ENCODE measurements at regions not wholly inside any gene's neighbourhood (a gene's known extent, or its start where the extent isn't known, plus 50 kb on each side); places are given as distances from the start of the nearest gene placed in this dataset.

DNA sequence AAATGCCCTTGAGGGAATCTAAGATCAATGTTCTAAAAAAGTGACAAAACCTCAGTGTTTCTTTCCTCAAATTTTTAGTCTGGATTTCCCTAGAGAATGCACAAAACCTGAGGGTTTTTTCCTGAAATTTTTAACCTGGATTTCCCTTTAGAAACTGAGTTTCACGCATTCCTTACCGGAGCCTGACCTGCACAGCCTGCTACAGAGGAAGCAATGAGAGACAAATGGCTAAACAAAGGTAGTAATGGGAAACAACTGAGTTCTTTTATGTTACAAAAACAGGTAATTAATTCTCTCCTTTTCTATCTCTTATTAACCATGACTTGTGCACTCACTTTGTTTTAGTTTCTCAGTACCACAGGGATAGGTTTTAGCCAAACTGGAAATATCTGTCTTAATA lies 281.7 kb upstream of the NT5E start:
- TF ChIP-seq CTCF (IDR thresholded peaks at IDR 0.05) (no peak), POLR2A (IDR thresholded peaks at IDR 0.05) (no peak)
